ENCODE measurements at regions not wholly inside any gene's neighbourhood (a gene's known extent, or its start where the extent isn't known, plus 50 kb on each side); places are given as distances from the start of the nearest gene placed in this dataset.

DNA sequence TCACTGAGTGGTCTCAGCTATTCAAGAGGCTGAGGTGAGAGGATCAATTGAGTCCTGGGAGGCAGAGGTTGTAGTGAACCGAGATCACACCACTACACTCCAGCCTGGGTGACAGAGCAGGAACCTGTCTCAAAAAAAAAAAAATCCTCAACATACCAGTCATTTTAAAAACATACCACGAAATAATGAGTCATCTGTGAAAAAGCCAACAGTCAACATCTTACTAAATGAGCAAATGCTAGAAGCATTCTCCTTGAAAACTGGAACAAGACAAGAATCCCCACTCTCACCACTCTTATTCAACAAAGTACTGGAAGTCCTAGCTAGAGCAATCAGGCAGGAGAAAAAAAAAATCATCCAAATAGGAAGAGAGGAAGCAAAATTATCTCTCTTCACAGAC lies 104.0 kb upstream of the ARHGEF9 start:
- TF ChIP-seq MXI1 (IDR thresholded peaks at IDR 0.05; ENCODE audit: borderline replicate concordance, low read depth, low read length) = no peak
- TF ChIP-seq TP53 (CRISPR knock-in tag; conservative IDR thresholded peaks at IDR 0.05) = no peak
- TF ChIP-seq EZH2 (conservative IDR thresholded peaks at IDR 0.05; ENCODE audit: low read depth, low read length) = no peak
- no peak for TF ChIP-seq CTCF (CRISPR knock-in tag; IDR thresholded peaks at IDR 0.05)
- no peak for TF ChIP-seq ZBTB49 (CRISPR knock-in tag; IDR thresholded peaks at IDR 0.05; ENCODE audit: borderline replicate concordance)
- TF ChIP-seq NBN (conservative IDR thresholded peaks at IDR 0.05) = no peak
- TF ChIP-seq BHLHE40 (IDR thresholded peaks at IDR 0.05; ENCODE audit: low read length) = no peak
- no peak for TF ChIP-seq ATF3 (CRISPR knock-in tag; IDR thresholded peaks at IDR 0.05)
- no peak for TF ChIP-seq ZSCAN29 (CRISPR knock-in tag; conservative IDR thresholded peaks at IDR 0.05)
- no peak for TF ChIP-seq KLF6 (CRISPR knock-in tag; IDR thresholded peaks at IDR 0.05)
- no peak for TF ChIP-seq ATF2 (CRISPR knock-in tag; IDR thresholded peaks at IDR 0.05)
- no peak for TF ChIP-seq SNAI1 (CRISPR knock-in tag; IDR thresholded peaks at IDR 0.05; ENCODE audit: borderline replicate concordance)
- TF ChIP-seq MYNN (CRISPR knock-in tag; IDR thresholded peaks at IDR 0.05; ENCODE audit: low read depth) = no peak

All from HepG2 (cell line).